GM21723 (cell line): ENCODE measurements at regions not wholly inside any gene's neighbourhood (a gene's known extent, or its start where the extent isn't known, plus 50 kb on each side); places are given as distances from the start of the nearest gene placed in this dataset.

ENCODE experiments used
- ATAC-seq: cut with Tn5 transposase; IDR thresholded peaks from one replicate; pipeline ENCODE4 v1.9.1; 2021; ENCODE audit warnings: mild to moderate bottlenecking, moderate library complexity; ENCODE audit not compliant: unreplicated experiment

GRCh38 chr18:31246460-31246859, 71.5 kb upstream of the DSG1 start:
- no peak for ATAC-seq

DNA sequence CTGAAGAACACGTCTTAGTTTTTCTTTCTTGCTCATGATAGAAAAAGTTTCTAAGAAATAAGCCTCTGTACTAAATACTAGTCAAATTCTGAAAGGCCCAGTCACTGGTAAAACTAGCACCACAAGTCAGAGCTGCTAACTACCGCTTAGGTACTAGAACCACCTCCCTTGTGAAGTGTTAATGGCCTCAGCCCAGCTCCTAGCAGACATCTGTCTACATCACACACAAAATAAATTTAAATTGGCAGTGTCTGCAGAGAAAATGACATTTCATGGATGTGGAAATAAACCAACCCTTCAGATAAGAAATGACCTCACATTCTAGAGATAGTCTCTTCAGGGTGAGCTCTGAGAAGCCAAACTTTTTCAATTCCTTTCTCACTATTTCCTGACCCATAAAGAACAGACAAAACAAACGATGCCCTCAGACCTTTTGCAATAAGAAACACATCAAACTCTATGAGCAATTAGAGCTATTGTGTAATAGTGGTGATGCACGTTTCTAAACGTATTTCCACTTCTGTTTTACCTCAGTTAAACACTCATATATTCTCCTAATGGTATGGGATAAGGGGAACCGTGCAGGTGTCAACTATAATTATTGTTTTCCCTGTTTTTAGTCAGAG, 70.3 kb upstream of the DSG1 start:
- no peak for ATAC-seq

GRCh38 chr18:31248783-31249521, 69.0 kb upstream of the DSG1 start:
- no peak for ATAC-seq

- no peak for ATAC-seq
Observed at GRCh38 chr18:31250902-31251301, 67.1 kb upstream of the DSG1 start.

- no peak for ATAC-seq
Observed at GRCh38 chr18:31252522-31252921, 65.4 kb upstream of the DSG1 start.

DNA sequence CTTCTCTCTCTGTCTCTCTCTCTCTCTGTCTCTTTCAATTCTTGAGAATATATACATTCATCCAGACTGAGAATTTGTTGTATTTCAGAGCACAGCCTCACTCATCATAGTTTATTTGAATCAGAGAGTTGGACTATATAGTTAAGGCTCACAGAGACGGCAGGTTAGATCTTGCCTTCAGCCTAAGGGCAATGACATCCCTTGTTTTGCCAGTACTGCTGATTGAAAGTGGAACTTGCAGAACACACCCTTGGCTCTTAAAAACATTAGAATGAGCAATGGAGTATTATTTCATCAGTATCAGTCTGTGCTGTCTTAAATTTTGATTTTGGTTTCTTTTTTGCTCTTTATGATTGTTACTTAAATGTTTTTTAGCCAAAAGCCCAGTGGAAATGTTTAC, 62.0 kb upstream of the DSG1 start:
- no peak for ATAC-seq

DNA sequence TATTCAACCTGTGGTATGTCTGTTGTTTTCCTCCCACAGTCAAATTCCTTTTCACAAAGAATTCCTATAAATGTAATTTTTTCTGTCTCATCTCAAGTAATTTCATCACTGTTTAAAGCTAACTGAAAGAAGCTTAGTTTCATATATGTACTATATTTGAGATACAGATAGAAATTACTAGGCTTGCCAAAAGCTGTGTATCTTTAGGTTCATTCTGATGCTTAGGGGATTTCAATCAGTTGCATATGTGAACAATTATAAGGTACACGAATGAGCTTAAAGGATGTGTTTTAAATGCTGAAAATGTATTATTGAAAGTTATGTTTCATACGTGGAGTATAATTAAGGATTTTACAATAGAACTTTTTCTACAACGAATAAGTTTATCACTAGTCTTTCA, 59.2 kb upstream of the DSG1 start:
- ATAC-seq: no peak

- ATAC-seq: no peak
Observed at GRCh38 chr18:31261792-31262582, 56.0 kb upstream of the DSG1 start.

GRCh38 chr18:31267823-31268481, 50.0 kb upstream of the DSG1 start:
- ATAC-seq: peak; percentile 78
